HG03565 (cell line): ENCODE measurements at regions not wholly inside any gene's neighbourhood (a gene's known extent, or its start where the extent isn't known, plus 50 kb on each side); places are given as distances from the start of the nearest gene placed in this dataset.
"Not testable (repeated sequence)": the region's sequence is repeated elsewhere in the genome, so short reads cannot be mapped to it uniquely, and the experiment has no call there.

ENCODE experiments used
- ATAC-seq: cut with Tn5 transposase; IDR thresholded peaks from one replicate; pipeline ENCODE4 v1.9.1; 2021; ENCODE audit warnings: mild to moderate bottlenecking, moderate library complexity; ENCODE audit not compliant: unreplicated experiment

DNA sequence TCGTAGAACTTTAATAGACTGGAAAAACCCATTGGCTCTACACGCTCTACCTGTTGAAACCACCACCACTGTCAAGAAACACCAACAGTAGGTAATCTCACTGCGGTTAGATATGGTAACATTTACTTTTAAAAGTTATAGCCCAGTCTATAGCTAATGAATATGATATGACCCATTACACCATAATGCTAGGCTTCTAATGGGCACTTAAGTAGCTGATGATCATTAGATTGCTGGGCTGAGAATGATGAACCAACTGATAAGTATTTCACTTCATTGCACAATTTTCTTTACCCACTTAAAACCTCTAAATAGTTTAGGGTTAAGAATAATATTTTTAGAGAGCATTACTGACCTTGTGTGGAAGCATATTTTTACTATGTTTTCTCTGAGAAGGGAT, 788.9 kb upstream of the CA10 start:
- no peak for ATAC-seq

DNA sequence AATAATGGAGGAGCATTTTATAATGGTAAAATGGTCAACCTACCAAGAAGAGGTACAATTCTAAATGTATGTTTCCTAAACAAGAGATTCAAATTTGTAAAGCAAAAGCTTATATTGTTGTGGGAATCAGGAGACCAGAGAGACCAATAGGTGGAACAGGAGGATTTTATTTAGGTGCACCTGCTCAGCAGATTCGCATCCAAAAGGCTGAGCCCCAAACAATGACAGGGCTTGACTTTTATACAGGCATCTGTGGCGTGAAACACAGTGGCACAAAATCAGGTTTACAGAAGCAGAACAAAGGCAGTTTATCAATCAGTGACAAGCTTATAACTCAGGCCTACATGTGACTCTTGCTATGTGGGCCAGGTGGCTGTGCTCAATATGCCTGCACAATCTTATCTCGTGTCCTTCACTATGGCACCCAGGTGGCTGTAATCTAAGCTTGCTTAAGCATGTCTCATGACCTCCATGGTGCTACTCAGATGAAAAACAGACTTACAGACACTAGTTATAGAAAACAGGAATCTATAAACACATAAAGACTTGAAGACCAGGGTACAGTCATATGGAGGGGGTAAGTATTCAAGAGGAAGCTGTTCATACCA, 780.2 kb upstream of the CA10 start:
- ATAC-seq = no peak

DNA sequence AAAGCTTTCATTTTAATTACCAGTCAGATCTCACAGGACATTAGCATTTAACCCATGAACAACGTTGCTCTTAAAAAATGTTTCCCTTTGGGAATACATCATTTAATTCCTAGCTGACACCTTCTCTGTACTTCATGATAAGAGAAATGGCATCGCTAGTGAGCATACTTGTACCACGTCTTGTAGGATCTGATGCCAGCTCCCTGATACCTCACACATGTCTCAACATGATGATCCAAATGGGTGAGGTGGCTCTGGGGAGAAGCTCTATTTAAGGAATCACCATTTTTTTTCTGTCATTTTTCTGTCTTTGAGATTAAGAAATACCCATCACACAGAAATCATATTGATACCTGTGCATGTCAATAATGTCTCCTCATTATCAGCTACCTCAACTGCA, 772.1 kb upstream of the CA10 start:
- ATAC-seq = no peak

DNA sequence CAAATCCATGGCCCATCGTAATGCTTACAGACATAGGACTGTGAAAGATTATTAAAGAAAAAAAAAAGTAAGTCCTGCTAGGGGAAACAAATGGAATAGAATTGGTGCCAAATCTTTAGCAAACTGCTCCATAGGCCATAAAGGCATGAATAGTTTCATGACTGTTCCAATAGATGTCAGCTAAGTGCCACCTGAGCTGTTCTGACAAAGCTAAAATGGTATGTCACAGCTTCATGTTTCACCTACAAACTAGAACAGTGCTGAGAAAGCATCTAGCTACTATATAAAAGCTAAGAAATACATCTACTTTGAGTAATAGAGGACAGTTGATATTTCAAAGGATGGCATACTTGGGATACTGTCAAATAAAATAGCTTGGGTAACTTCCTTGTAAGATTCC, 771.6 kb upstream of the CA10 start:
- ATAC-seq = no peak

DNA sequence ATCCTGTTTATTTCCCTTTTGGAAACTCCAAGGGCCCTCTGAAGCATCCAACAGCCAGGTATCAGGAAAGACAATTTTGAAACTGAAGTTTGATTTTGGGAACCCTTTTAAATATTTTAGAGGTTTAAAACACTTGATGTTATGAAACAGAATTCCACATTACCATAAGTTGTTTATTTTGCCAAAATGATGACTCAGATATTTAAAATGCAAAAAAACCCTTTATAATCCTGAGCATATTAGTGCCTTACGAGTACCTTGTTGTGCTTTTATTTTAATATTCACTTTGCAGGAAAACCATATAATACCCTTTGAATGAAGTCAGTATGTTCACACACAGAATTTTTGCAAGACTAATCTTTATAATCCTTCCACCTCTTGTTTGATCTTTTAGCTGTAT, 765.1 kb upstream of the CA10 start:
- no peak for ATAC-seq

DNA sequence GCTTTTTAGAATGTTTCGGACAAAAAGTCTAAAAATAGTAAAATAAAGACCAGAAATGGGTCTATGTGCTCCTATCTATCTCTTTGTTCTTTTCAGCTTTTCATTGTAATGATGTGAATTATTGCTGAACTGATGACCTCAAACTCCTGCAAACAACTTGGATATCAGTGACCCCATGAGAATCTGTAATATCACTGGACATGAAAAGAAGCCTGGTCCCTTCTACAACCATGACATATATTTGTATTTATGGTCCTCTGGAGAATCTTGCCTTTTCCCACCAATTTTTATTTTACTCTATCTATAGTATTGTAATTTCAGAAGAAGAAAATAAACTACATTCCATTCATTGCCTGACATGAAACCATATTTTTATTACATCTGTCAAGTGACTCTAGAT, 740.7 kb upstream of the CA10 start:
- no peak for ATAC-seq

DNA sequence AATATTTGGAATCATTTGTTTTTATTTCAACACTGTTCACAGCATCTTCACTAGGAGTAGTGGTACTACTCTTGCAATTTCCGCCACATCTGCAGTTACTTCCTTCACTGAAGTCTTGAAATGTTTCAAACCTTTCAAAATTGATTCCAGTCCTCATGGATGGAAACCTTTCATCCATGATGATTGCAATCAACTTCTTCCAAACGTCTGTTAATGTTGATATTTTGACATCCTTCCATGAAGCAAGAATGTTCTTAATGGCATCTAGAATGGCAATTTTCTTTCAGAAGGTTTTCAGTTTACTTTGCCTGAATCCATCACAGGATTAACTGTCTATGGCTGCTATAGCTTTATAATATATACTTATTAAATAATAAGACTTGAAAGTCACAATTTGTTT, 736.8 kb upstream of the CA10 start:
- no peak for ATAC-seq

DNA sequence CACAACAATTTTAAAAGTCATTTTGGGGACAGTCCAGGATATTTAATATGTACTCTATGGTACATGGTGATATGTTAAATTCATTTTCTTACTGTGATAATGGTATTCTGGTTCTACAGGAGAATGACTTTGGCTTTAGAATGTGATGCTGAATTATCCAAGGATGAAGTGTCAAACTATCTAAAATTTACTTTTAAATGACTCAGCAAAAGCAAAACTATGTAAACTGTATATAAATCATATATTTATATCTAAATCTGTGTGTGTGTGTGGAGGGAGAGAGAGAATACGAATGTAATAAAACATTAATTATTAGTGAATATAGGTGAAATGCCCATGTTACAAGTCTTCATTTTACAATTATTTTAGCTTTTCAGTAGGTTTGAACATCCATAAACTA, 733.8 kb upstream of the CA10 start:
- no peak for ATAC-seq

DNA sequence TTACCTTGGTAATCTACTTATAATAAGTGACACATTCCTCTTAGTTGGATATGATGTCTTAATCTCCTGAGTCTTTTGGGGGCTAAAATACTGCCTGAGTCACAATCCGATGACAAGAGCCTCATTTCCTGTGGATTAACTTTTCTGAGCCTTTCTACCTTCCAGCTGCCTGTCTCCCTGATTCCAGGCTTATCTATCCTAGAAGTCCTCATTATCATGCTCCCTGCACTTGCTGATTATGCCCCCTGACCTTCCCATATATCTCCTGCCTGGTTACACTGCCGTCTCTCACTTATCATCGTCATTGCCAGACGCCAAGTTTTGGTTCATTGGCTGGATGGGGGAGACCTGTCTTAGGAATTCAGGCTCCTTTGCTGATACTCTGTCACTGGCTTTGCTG, 727.4 kb upstream of the CA10 start:
- ATAC-seq = no peak

DNA sequence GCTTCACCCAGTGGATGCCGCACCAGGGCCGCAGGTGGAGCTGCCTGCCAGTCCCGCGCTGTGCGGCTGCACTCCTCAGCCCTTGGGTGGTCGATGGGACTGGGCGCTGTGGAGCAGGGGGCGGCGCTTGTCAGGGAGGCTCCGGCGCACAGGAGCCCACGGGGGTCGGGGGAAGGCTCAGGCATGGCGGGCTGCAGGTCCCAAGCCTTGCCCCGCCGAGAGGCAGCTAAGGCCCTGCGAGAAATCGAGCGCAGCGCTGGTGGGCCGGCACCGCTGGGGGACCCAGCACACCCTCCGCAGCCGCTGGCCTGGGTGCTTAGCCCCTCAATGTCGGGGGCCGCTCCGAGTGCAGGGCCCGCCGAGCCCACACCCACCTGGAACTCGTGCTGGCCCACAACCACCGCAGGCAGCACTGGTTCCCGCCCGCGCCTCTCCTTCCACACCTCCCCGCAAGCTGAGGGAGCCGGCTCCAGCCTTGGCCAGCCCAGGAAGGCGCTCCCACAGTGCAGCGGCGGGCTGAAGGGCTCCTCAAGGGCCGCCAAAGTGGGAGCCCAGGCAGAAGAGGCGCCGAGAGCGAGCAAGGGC, 725.5 kb upstream of the CA10 start:
- ATAC-seq = not testable (repeated sequence)

DNA sequence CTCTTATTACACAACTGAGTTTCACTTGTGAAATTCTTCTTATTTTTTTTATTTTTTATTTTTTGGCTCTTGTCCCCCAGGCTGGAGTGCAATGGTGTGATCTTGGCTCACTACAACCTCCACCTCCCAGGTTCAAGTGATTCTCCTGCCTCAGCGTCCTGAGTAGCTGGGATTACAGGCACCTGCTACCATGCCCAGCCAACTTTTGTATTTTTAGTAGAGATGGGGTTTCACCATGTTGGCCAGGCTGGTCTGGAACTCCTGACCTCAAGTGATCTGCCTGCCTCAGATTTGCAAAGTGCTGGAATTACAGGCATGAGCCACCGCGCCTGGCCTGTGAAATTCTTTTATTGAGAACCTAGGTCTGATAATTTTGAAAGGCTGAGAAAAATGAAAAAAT, 688.3 kb upstream of the CA10 start:
- ATAC-seq = not testable (repeated sequence)

DNA sequence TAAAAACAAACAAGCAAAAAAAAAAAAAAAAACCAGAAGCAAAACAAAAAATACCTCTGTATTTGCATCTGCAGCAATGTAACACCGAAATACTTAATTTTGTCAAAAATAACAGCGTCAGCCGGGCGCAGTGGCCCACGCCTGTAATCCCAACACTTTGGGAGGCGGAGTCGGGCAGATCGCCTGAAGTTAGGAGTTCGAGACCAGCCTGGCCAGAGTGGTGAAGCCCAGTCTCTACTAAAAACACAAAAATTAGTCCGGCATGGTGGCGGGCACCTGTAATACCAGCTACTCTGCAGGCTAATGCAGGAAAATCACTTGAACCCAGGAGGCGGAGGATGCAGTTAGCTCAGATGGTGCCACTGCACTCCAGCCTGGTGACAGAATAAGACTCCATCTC, 683.5 kb upstream of the CA10 start:
- no peak for ATAC-seq

DNA sequence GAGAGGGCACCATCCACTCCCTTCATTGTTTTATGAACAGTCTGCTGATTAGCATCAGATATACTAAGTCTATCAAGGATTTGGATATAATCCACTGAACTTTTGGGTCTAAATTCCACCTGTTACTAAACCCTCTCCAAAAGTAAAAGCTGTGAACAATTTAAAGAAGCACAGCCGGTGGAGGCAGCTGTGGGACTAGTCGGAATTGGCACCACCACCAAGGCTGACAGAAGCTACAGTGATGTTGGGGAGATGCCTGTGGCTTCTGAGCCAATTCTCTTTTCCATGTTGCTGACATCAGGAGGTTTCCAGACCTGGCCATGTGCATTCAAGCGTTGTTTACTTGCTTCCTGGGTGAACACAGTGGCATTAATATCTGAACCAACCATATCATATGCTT, 679.0 kb upstream of the CA10 start:
- no peak for ATAC-seq

DNA sequence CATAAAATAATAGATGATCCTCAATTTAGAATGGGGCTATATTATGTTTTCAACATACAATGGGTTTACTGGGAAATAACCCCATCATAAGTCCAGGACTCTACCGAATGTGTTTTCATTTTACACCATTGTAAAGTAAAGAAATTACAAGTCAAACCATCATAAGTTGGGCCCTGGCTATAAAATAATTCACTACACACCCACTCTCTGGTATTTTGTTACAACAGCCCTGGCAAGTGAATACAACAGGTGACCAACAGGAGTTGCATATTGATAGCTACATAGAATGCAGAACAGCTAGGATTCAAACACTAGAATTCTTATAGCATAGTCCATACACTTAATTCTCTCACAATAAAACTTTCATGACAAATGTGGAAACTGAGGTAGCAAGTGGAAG, 673.0 kb upstream of the CA10 start:
- ATAC-seq = no peak

DNA sequence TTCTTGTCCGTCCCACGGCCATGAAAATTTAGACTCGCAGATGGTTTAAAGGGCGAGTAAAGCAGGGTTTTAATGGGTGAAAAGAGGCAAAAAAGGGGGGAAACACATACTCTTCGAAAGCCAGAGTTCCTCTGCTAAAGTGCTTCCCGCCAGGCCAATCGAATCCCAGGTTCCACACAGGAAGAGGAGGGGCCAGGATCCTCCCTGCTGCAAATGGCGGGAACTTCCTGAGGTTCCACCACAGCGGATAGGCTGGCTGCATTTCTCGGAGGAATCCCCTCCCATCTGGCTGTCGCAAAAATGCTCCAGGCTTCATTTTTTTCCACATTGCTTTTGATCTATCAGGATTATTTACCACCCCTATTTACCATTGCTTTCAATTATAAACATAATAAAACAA, 670.1 kb upstream of the CA10 start:
- ATAC-seq = no peak

DNA sequence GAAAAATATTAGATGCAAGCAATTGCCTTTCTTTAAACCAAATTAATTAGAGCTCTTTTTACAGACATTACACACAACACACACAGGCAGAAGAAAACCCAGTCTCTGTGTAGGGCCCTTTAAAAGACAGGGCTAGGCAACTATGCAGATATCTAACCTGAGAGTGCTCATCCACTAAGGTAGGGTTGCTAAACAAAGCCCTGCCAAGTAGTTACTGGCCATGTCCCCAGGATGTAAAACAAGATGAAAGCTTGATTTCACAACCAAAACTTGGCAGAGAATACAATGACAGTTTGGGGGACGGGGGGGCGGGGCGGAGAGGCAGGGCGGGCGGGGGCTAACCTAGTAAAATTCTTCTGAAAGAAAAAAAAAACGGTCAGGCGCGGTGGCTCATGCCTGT, 669.0 kb upstream of the CA10 start:
- ATAC-seq = no peak

DNA sequence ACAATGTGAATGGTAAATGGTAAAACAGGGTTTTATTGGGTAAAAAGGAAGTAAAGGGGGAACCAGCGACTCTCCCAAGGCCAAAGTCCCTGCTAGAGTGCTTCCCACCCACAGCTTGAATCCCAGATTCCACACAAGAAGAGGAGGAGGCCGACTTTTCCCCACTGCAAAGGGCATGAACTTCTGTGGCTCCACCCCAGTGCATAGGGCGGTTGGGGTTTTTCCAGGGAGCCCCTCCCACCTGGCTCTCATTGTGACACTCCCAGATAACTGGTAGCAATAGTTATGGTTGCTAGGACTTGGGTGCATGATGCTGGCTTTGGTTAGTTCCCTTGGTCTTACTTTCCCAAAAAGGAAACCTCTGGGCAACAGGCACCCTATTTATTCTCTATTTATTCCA, 666.0 kb upstream of the CA10 start:
- no peak for ATAC-seq

DNA sequence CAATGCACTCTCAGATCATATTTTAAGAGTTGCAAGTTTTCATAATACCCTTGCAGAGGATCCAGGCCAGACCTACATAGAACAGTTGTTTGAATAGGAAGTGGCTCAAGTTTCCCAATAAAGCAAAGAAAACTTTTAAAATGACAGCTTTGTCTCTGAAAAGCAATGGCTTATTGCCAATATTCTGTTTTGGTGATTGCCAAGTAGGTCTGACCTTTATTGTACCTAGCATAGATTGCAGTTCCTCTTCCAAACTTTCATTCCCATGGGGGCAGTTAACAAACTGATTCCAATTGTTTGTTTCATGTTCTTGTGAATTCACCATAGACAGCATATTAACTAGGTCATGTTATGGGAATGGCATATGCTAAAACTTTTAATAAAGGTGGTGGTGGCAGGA, 664.6 kb upstream of the CA10 start:
- ATAC-seq = no peak

DNA sequence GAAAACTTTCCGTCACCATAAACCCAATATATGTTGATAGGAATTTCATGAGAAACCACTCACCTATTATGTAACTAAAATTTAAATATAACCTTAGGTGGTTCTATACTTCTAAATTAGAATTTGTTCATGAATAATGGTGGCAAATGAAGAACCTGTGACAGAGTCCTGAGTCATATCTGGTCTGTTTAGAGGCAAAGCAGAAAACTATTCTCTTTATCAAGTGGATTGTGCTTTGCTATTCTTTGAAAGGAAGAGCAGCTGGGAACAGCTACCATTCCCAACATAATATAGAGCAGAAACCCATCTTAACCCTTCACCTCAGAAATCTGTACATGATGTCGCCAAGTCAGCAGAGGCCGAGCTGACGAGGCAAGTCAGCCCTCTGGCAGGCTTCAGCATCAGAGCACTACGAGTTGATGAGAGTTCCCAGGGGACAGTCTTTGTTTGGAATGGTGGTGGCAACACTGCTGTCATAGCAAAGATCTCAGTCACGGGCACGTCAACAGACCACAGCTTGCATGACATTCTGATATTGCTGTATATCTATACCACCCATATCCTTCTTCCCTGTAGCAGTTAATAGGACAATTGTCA, 631.9 kb upstream of the CA10 start:
- ATAC-seq = no peak

DNA sequence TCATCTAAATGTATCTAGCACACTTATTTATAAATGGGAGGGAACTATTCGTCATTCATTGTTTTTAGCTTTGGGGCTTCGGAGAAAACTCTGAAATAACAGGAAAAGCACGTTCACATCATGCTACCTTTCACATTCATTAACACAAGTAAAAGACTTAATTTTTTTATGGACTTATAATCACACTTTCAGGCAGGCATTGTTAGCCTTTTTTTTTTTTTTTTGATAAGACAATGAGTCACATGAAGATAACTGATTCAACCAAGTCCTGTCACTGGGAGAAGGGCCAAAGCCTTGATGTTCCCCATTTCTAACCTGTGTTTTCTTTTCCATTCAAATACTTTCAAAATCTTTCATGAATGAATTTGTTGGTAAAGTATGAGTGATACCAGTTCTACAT, 631.3 kb upstream of the CA10 start:
- ATAC-seq = no peak

DNA sequence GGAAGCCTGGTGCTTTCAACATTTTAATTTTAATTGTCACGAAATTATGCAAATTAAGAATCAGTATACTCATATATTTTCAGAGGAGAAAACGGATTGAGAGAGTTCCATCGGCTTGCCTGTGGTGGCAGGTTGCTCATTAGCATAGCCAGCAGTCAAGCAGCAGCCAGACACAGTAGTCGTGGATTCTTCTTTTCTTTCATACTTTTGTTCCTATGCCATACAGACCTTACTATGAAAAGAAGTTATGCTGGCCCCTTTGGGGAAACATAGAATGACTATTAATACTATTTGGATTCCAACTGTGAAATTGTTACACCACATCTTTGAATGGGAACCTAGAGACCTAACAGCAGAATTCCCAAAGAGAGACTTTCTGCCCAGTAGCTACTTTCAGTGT, 617.7 kb upstream of the CA10 start:
- no peak for ATAC-seq

DNA sequence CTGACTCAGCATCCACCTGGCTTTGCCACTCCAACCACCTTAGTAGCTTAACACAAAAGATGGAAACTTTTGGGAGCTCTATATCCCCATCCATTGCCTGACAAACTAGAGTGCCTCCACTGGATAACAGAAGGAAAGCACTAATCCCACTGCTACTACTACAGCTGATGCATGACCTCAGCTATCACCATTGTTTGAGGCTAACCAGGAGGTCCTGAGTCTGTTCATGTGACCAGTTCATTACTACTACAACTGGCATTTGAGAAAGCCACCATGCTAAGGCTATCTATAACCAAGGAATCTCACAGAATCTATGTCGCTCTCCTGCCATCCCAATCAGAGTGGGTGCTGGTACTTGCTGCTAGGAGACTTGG, 604.3 kb upstream of the CA10 start:
- ATAC-seq = no peak

DNA sequence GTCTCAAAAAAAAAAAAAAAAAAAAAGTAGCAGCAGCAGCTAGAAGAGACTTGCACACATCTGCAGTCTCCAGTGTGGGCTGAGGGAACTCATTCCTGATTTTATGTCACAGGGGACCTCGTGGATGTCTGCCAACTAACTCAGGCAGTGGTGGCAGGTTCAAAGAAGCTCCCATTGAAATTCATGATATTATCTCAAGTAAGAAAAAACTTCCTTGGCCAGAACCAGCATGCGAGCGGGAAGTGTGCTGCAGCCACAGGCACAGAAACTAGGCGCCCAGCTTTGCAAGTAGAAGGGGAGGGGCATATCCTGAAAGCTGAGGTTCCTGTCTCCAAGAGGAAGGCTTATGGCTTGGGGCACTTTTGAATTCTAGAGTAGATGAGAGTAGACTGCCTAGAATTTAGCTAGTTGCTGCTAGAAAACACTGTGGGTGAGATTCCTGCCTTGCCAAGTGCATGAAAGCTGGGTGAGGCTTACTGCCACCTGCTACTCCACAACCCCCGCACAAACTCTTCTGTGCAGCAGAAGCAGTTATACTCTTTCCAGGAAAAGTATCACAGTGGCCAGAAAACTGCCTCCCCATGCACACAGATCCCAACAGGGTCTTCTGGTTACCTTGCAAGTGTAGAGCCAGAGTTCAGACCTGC, 603.8 kb upstream of the CA10 start:
- no peak for ATAC-seq
